Large intestine (tissue), 3 donors: ENCODE measurements at regions not wholly inside any gene's neighbourhood (a gene's known extent, or its start where the extent isn't known, plus 50 kb on each side); places are given as distances from the start of the nearest gene placed in this dataset.

Experiments
- DNase-seq, 2 donors: peaks; one replicate each; pipeline versions ENCODE4 v3.0.0 to v3.0.0-alpha.2; 2013
- H3K27ac ChIP-seq: one replicate; pipeline ENCODE4 v1.5.1; 2013; ENCODE audit warnings: low read length
- H3K27me3 ChIP-seq: 2 replicates; pipeline ENCODE4 v1.6.1; 2013; ENCODE audit warnings: low read length; ENCODE audit not compliant: control insufficient read depth, insufficient read depth
- H3K36me3 ChIP-seq: 2 replicates; pipeline ENCODE4 v1.6.1; 2013; ENCODE audit warnings: low read length; ENCODE audit not compliant: control insufficient read depth, insufficient read depth
- H3K4me1 ChIP-seq: one replicate; pipeline ENCODE4 v1.6.1; 2013; ENCODE audit warnings: low read length; ENCODE audit not compliant: control insufficient read depth, insufficient read depth
- H3K4me3 ChIP-seq: one replicate; pipeline ENCODE4 v1.5.1; 2013; ENCODE audit warnings: low read length
- H3K9me3 ChIP-seq: one replicate; pipeline ENCODE4 v1.6.1; 2013; ENCODE audit warnings: mild to moderate bottlenecking, low read depth, low read length, moderate library complexity; ENCODE audit not compliant: control insufficient read depth
- WGBS: methylation state at CpG from one replicate; pipeline ENCODE4 v1.1.5; 2013; ENCODE audit warnings: low lambda C conversion rate; ENCODE audit not compliant: insufficient coverage; 5-methylcytosine and 5-hydroxymethylcytosine counted together

DNA sequence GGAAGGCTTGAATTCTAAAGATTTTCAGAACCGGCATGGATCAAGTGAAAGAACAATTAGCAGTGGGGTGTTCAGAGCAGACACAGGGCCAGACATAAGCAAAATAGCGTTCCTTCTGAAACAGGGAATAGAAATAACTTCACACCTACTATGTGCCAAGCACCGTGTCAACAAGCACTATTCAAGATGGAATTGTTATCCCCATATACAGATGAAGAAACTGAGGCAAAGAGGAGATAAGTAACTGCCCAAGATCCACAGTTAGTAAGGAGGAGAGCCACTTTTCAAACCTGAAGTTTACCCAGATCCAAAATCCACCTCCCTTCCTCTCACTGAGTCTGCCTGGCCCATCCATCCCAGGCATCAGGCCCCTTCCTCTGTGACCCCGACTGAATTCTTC is 73.6 kb upstream of the PIK3CG start:
- Histone ChIP-seq H3K27ac (no peak overlapping the region), H3K9me3 (no peaks in the 10 kb centered on the region), H3K4me3 (no peak overlapping the region), H3K27me3 (peaks cover 21% of the 10 kb centered on the region), H3K36me3 (no peaks in the 10 kb centered on the region), H3K4me1 (no peaks in the 10 kb centered on the region)
- WGBS, result no CpG with 5 or more reads among the region's 4 CpGs
- DNase-seq, result no peak

DNA sequence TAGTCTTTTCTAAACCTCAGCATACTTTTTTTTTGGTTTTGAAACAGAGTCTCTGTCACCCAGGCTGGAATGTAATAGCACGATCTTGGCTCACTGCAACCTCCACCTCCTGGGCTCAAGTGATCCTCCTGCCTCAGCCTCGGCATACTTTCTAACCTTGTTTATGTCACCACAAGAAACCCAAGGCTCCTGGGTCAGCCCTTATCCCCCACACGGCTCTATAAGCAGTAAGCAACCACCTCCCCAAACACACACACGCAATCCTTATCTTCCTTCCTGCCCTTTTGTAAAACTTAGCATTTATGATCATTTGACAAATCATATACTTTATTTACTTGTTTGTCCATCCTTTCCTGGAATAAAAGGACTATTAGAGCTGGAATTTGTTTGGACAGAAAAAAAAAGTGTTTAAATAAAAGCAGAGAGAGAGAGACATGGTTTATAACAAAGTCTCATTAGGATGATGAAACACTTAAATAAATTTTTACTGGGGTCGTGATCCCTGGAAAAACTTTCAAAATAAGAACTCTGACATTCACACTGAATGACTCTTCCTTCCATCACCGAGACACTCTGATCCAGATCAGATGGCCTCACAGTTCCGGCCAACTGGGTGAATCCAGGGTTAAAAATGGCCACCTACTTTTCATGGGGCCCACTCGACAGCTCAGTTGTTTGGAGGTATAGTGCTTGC is 72.7 kb upstream of the PIK3CG start:
- no peaks in the 10 kb centered on the region for H3K9me3 ChIP-seq
- peaks cover 21% of the 10 kb centered on the region for H3K27me3 ChIP-seq
- H3K27ac ChIP-seq, result no peak overlapping the region
- H3K4me1 ChIP-seq, result no peaks in the 10 kb centered on the region
- H3K36me3 ChIP-seq, result no peaks in the 10 kb centered on the region
- WGBS, result 30% methylated on average over 2 of the region's 8 CpGs
- no peak overlapping the region for H3K4me3 ChIP-seq
- no peak for DNase-seq

- H3K4me3 ChIP-seq, result no peak overlapping the region
- H3K4me1 ChIP-seq, result no peaks in the 10 kb centered on the region
- WGBS, result 17% methylated on average over 2 of the region's 7 CpGs
- no peaks in the 10 kb centered on the region for H3K36me3 ChIP-seq
- no peaks in the 10 kb centered on the region for H3K9me3 ChIP-seq
- DNase-seq, result peak; percentile 15 to 16
- peaks cover 21% of the 10 kb centered on the region for H3K27me3 ChIP-seq
- H3K27ac ChIP-seq, result no peak overlapping the region
Observed at GRCh38 chr7:106793015-106793975, 71.8 kb upstream of the PIK3CG start.

- DNase-seq, result no peak
- no peaks in the 10 kb centered on the region for H3K36me3 ChIP-seq
- H3K27ac ChIP-seq, result no peak overlapping the region
- no peaks in the 10 kb centered on the region for H3K9me3 ChIP-seq
- H3K4me3 ChIP-seq, result no peak overlapping the region
- peaks cover 20% of the 10 kb centered on the region for H3K27me3 ChIP-seq
- H3K4me1 ChIP-seq, result no peaks in the 10 kb centered on the region
- no CpG with 5 or more reads among the region's 6 CpGs for WGBS
Observed at GRCh38 chr7:106794276-106795083, 70.6 kb upstream of the PIK3CG start.

DNA sequence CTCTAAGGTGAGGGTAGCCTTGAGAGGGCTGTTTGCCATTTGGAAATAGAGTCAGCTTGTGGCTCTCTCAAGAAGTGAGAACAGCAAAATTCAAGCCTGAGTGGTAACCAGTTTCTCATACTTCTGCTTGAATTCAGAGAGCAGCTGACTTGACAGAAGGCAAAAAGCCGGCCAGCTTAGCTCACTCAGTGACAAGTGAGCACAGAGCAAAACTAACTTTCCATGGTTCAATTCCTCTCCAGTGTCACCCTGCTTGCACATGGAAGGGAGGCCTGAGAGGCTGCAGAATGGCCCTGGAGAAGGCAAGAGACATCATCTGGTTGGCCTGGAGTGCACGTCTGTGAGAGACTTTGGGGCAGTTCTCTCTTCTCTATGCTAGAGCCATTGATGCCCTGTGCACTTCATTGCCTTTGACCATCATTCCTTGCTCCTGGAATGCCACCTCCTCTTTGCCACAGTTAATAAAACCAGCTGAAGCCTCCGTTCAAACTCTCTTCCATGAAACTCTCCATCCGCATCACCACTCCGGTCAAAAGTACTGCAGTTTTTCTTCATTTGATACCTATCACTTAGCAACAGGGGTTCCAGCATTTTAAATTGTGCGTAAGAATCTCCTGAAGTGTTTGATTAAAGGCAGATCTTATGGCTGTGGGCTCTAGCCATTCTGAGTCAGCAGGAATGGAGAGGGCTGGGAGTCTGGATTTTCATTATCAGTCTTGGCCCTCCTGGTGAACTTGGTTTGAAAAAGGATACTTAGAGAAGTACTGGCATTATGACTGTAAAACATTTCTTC is 69.8 kb upstream of the PIK3CG start:
- peaks cover 12% of the 10 kb centered on the region for H3K27me3 ChIP-seq
- no peaks in the 10 kb centered on the region for H3K9me3 ChIP-seq
- H3K4me3 ChIP-seq, result no peak overlapping the region
- no peak overlapping the region for H3K27ac ChIP-seq
- H3K4me1 ChIP-seq, result no peaks in the 10 kb centered on the region
- H3K36me3 ChIP-seq, result no peaks in the 10 kb centered on the region
- no peak for DNase-seq
- no CpG with 5 or more reads among the region's 6 CpGs for WGBS

DNA sequence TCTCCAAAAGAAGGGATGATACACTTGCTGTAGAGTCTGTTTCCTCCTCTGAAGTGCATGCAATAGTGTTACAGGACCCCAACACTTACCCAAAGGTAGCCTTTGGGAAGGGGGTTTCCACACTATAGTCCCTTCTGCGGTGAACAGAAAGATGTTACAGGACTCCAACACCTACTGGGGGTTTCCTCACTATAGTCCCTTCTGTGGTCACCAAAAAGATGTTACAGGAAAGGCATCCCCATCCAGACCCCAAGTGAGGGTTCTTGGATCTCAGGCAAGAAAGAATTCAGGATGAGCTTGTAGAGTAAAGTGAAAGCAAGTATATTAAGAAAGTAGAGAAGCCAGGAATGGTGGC is 69.2 kb upstream of the PIK3CG start:
- peaks cover 9% of the 10 kb centered on the region for H3K27me3 ChIP-seq
- no peak overlapping the region for H3K27ac ChIP-seq
- WGBS, result no CpG with 5 or more reads among the region's 1 CpG
- H3K36me3 ChIP-seq, result no peaks in the 10 kb centered on the region
- no peak for DNase-seq
- no peak overlapping the region for H3K4me3 ChIP-seq
- H3K9me3 ChIP-seq, result no peaks in the 10 kb centered on the region
- no peaks in the 10 kb centered on the region for H3K4me1 ChIP-seq

- Histone ChIP-seq H3K27me3 (no peaks in the 10 kb centered on the region), H3K4me3 (no peak overlapping the region), H3K36me3 (no peaks in the 10 kb centered on the region), H3K9me3 (no peaks in the 10 kb centered on the region), H3K4me1 (no peaks in the 10 kb centered on the region), H3K27ac (no peak overlapping the region)
- no peak for DNase-seq
- WGBS, result 100% methylated on average over 1 of the region's 1 CpG
Observed at GRCh38 chr7:106797937-106798336, 67.1 kb upstream of the PIK3CG start.

DNA sequence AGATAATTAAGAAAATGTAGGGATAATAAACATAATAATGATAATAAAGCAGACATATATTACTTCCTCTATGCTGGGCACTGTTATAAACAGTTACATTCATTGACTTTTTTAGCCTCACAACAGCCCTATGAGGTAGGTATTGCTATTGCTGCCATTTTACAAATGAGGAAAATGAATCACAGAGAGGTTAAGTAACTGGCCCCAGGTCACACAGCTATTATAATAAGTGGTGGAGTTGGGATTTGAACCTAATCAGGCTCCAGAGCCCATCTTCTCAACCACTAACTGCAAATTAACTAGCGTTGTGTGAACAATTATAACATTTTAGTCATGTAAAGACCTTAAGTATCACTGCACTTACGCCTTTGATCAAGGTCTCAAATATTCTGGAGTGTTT is 62.5 kb upstream of the PIK3CG start:
- 92% methylated on average over 2 of the region's 2 CpGs for WGBS
- no peak for DNase-seq
- Histone ChIP-seq H3K27me3 (peaks cover 6% of the 10 kb centered on the region), H3K36me3 (no peaks in the 10 kb centered on the region), H3K4me3 (no peak overlapping the region), H3K4me1 (no peaks in the 10 kb centered on the region), H3K27ac (no peak overlapping the region), H3K9me3 (no peaks in the 10 kb centered on the region)

DNA sequence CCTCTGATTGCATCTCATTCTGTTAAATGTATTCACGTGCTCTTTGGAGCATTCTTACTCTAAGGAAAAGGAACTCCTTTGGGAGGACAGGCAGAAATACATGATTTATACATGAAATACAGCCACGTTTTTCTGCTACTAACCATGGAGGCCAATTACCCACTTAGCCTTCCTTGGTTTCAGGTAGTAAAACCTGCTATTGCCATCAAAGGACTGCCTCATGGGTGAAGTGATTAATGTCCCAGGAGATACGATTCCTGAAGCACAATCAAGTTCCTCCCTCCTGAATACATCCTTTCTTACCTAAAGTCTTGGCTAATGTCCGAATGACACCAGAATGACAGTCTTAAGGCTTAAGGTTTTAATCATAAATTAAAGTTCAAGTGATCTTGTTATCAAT is 58.5 kb upstream of the PIK3CG start:
- Histone ChIP-seq H3K4me1 (no peaks in the 10 kb centered on the region), H3K27ac (no peak overlapping the region), H3K4me3 (no peak overlapping the region), H3K36me3 (no peaks in the 10 kb centered on the region), H3K27me3 (peaks cover 6% of the 10 kb centered on the region), H3K9me3 (no peaks in the 10 kb centered on the region)
- DNase-seq, result no peak
- WGBS, result no CpG with 5 or more reads among the region's 4 CpGs

DNA sequence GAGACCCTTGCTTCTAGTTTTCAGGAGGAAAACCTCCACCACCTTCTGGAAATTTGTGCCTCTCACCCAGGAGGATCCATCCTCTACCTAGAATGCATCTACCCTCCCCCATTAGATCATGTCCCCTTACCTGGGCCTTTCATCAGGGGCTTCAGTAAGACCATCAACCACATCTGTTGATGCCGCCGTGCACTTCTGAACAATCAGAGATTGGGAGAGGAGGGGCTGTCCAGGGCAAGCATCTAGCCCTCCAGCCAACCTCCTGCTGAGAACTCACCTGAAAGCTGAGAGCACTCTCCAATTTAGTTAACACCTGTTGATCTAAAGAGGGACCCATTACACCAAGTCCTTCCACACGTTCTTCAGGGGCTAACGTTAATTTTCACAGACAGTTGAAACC is 57.6 kb upstream of the PIK3CG start:
- Histone ChIP-seq H3K36me3 (no peaks in the 10 kb centered on the region), H3K9me3 (no peaks in the 10 kb centered on the region), H3K4me1 (no peaks in the 10 kb centered on the region), H3K27ac (no peak overlapping the region), H3K4me3 (no peak overlapping the region), H3K27me3 (peaks cover 6% of the 10 kb centered on the region)
- DNase-seq, result no peak
- no CpG with 5 or more reads among the region's 4 CpGs for WGBS
